HCT116 (cell line): ENCODE measurements at regions not wholly inside any gene's neighbourhood (a gene's known extent, or its start where the extent isn't known, plus 50 kb on each side); places are given as distances from the start of the nearest gene placed in this dataset.
A peak's percentile ranks its signal among the peaks of the same experiment; 100 is the strongest.
"Not testable (repeated sequence)": the region's sequence is repeated elsewhere in the genome, so short reads cannot be mapped to it uniquely, and the experiment has no call there.

ENCODE experiments used
- ATAC-seq: fragments of 200-7000 bp; cut with Tn5 transposase; 2 replicates; pipeline ENCODE4 v1.9.1; 2020; ENCODE audit warnings: mild to moderate bottlenecking, moderate library complexity
- BruUV-seq: library from RNA; stranded (reverse); fragments of 400-500 nt; replicated peaks from 2 replicates; lab custom pipeline; 2021; lab: Mats Ljungman, UMichigan
- CTCF ChIA-PET: fragments of 300-600 bp; sonication (Branson Sonifier 250); formaldehyde crosslinking; loops from one replicate; lab custom pipeline; 2021; ENCODE audit warnings: antibody characterized with exemption; lab: Charles Lee
- POLR2A ChIA-PET: fragments of 300-600, 350-600 bp; sonication (Branson Sonifier 250); formaldehyde crosslinking; loops from one replicate; lab custom pipeline; 2021; ENCODE audit warnings: antibody characterized with exemption; lab: Charles Lee
- RAD21 ChIA-PET, 2 experiments: fragments of 300-600 bp; sonication (Branson Sonifier 250); formaldehyde crosslinking; loops; one replicate each; lab custom pipeline; 2023; ENCODE audit warnings: low total read pairs in 2 of 2; ENCODE audit not compliant: uncharacterized antibody in 2 of 2, unreplicated experiment in 2 of 2, low non-redundant PET in 1 of 2; lab: Charles Lee
- DNase-seq: peaks from one replicate; pipeline ENCODE4 v3.0.0-alpha.2; 2010; ENCODE audit warnings: low read depth, low spot score
- H2AFZ ChIP-seq: fragments of 200-600 bp; shearing (Covaris generic), sonication (generic); 2 replicates; pipeline ENCODE4 v1.6.1; 2017; ENCODE audit warnings: low read depth, mixed run types, mixed read lengths, antibody characterized with exemption, low read length; ENCODE audit not compliant: poor library complexity, severe bottlenecking
- H3K27ac ChIP-seq: 2 replicates; pipeline ENCODE4 v1.5.1; 2012; ENCODE audit warnings: low read depth, low read length
- H3K27me3 ChIP-seq: fragments of 200-600 bp; sonication (generic); 2 replicates; pipeline ENCODE4 v1.6.1; 2016; ENCODE audit warnings: mixed run types, low read length, mixed read lengths; ENCODE audit not compliant: insufficient read depth
- H3K36me3 ChIP-seq, 2 experiments: fragments of 200-500 bp in 1 of 2; fragments of 200-600 bp in 1 of 2; sonication (Bioruptor generic) in 1 of 2; sonication (generic) in 1 of 2; 2 replicates each; pipeline versions ENCODE4 v1.5.1 to v1.6.1; 2014 to 2016; ENCODE audit warnings: low read length in 2 of 2, inconsistent platforms in 1 of 2, mixed read lengths in 1 of 2, mixed run types in 1 of 2; ENCODE audit not compliant: insufficient read depth in 2 of 2, control insufficient read depth in 1 of 2
- H3K4me1 ChIP-seq, 2 experiments: fragments of 200-600 bp in 1 of 2; sonication (generic) in 1 of 2; 2 replicates each; pipeline versions ENCODE4 v1.5.1 to v1.6.1; 2012 to 2017; ENCODE audit warnings: low read length in 2 of 2, inconsistent platforms in 1 of 2, mild to moderate bottlenecking in 1 of 2, mixed read lengths in 1 of 2, mixed run types in 1 of 2, moderate library complexity in 1 of 2; ENCODE audit not compliant: insufficient read depth in 2 of 2, control insufficient read depth in 1 of 2
- H3K4me2 ChIP-seq: fragments of 200-600 bp; sonication (generic); 2 replicates; pipeline ENCODE4 v1.6.1; 2017; ENCODE audit warnings: mixed run types, low read length, mixed read lengths
- H3K4me3 ChIP-seq, 2 experiments: fragments of 200-600 bp in 1 of 2; sonication (generic) in 1 of 2; replicated peaks in 1 of 2; 2 replicates each; pipeline ENCODE4 v1.5.1; 2011 to 2016; ENCODE audit warnings: low read length in 2 of 2, control low read depth in 1 of 2, low read depth in 1 of 2, mild to moderate bottlenecking in 1 of 2, mixed read lengths in 1 of 2, mixed run types in 1 of 2
- H3K79me2 ChIP-seq: fragments of 200-600 bp; sonication (generic); 2 replicates; pipeline ENCODE4 v1.6.1; 2017; ENCODE audit warnings: mild to moderate bottlenecking, mixed run types, low read length, moderate library complexity, mixed read lengths; ENCODE audit not compliant: insufficient read depth
- H3K9ac ChIP-seq: fragments of 200-600 bp; sonication (generic); 2 replicates; pipeline ENCODE4 v1.6.1; 2016; ENCODE audit warnings: low read length, mixed read lengths
- H3K9me2 ChIP-seq: fragments of 200-600 bp; sonication (generic), shearing (Covaris generic); 2 replicates; pipeline ENCODE4 v1.6.1; 2017; ENCODE audit warnings: mixed run types, mild to moderate bottlenecking, moderate library complexity; ENCODE audit not compliant: insufficient read depth
- H3K9me3 ChIP-seq, 2 experiments: fragments of 200-500 bp in 1 of 2; fragments of 200-600 bp in 1 of 2; sonication (Bioruptor generic) in 1 of 2; sonication (generic) in 1 of 2; 2 replicates each; pipeline ENCODE4 v1.6.1; 2014 to 2017; ENCODE audit warnings: low read length in 2 of 2, mixed read lengths in 2 of 2, inconsistent platforms in 1 of 2, low read depth in 1 of 2, mild to moderate bottlenecking in 1 of 2, mixed run types in 1 of 2, moderate library complexity in 1 of 2; ENCODE audit not compliant: control insufficient read depth in 1 of 2, insufficient read depth in 1 of 2
- H4K20me1 ChIP-seq: fragments of 200-600 bp; sonication (generic), shearing (Covaris generic); 2 replicates; pipeline ENCODE4 v1.6.1; 2017; ENCODE audit warnings: mixed run types, mild to moderate bottlenecking, moderate library complexity; ENCODE audit not compliant: insufficient read depth
- CBX3 ChIP-seq: IDR thresholded peaks from 2 replicates; pipeline ENCODE4 v1.6.1; 2012; ENCODE audit warnings: low read depth
- ELF1 ChIP-seq: IDR thresholded peaks from 2 replicates; pipeline ENCODE4 v1.6.1; 2012; ENCODE audit warnings: low read depth, borderline replicate concordance
- JUND ChIP-seq: IDR thresholded peaks from 2 replicates; pipeline ENCODE4 v1.6.1; 2012
- RAD21 ChIP-seq: IDR thresholded peaks from 2 replicates; pipeline ENCODE4 v1.6.1; 2012; ENCODE audit warnings: low read depth, mild to moderate bottlenecking
- TCF7L2 ChIP-seq: IDR thresholded peaks from 2 replicates; pipeline ENCODE4 v1.7.0; 2011; ENCODE audit warnings: borderline replicate concordance, inconsistent platforms; ENCODE audit not compliant: insufficient read depth, insufficient read length; ENCODE audit errors: extremely low read depth
- ZFX ChIP-seq: fragments of 450-650 bp; IDR thresholded peaks from 2 replicates; pipeline ENCODE4 v1.6.1; 2017
- ZNF274 ChIP-seq: fragments of 200-500 bp; sonication (Bioruptor generic); IDR thresholded peaks from 2 replicates; pipeline ENCODE4 v1.6.1; 2014; ENCODE audit warnings: mild to moderate bottlenecking, low read depth, low read length, inconsistent platforms
- intact Hi-C: fragments of 100-400 bp; cut with micrococcal nuclease; formaldehyde crosslinking; loops from 2 replicates; pipeline ENCODE4 v1.10.0; 2022
- TF ChIP-seq, protein P1 (sequence below), 3 experiments: fragments of 200-600 bp in 1 of 3; sonication (generic) in 1 of 3; IDR thresholded peaks in 2 of 3; conservative IDR thresholded peaks in 1 of 3; 2 replicates each; pipeline ENCODE4 v1.5.1; 2012 to 2017; ENCODE audit warnings: low read depth in 2 of 3, low read length in 2 of 3, antibody characterized with exemption in 1 of 3, borderline replicate concordance in 1 of 3, control low read depth in 1 of 3, mild to moderate bottlenecking in 1 of 3, mixed read lengths in 1 of 3, mixed run types in 1 of 3, moderate library complexity in 1 of 3; ENCODE audit not compliant: insufficient read depth in 1 of 3

DNA sequence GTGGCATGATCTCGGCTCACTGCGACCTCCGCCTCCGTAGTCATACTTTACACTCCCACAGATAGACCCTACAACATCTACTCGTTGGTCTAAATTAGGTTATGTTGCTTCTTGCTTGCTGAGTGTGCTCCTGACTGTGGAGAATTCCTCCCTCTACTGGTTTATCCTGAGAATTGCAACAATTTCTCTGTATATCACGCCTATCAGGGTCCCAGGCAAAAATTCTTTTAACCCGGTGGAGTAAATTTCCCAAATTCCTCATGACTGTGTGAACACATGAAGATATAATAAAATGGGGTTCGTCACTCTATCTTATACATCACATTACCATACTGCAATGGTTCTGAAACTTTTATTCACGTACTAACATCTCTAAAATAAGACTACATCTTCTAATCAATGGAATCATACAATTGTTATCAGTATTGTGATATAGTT, 156.7 kb downstream of the EVA1A start:
- Histone ChIP-seq H3K4me1 (no peaks in the 10 kb centered on the region), H3K9me2 (no peaks in the 10 kb centered on the region), H3K27ac (no peak overlapping the region), H2AFZ (no peak overlapping the region), H3K27me3 (peaks cover 47% of the 10 kb centered on the region), H3K36me3 (no peaks in the 10 kb centered on the region), H3K9me3 (no peaks in the 10 kb centered on the region), H3K4me3 (no peak overlapping the region), H3K9ac (no peak overlapping the region), H3K79me2 (no peaks in the 10 kb centered on the region), H3K4me2 (no peak overlapping the region), H4K20me1 (no peaks in the 10 kb centered on the region; the same call in 1 of the 2 replicates)
- intact Hi-C loops, result loop anchor here (1.0 to 2.0 kb wide), 3 partner anchors 339 to 713 kb away; no protein-coding TSS in a partner anchor
- RAD21 ChIA-PET, result no interaction called here
- ATAC-seq, result peak; percentile 89
- peak; percentile 39 for DNase-seq
- BruUV-seq, result no TSS peak
- POLR2A ChIA-PET, result no interaction called here
- CTCF ChIA-PET, result no interaction called here
- TF ChIP-seq, protein P1, sequence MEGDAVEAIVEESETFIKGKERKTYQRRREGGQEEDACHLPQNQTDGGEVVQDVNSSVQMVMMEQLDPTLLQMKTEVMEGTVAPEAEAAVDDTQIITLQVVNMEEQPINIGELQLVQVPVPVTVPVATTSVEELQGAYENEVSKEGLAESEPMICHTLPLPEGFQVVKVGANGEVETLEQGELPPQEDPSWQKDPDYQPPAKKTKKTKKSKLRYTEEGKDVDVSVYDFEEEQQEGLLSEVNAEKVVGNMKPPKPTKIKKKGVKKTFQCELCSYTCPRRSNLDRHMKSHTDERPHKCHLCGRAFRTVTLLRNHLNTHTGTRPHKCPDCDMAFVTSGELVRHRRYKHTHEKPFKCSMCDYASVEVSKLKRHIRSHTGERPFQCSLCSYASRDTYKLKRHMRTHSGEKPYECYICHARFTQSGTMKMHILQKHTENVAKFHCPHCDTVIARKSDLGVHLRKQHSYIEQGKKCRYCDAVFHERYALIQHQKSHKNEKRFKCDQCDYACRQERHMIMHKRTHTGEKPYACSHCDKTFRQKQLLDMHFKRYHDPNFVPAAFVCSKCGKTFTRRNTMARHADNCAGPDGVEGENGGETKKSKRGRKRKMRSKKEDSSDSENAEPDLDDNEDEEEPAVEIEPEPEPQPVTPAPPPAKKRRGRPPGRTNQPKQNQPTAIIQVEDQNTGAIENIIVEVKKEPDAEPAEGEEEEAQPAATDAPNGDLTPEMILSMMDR (IDR thresholded peaks at IDR 0.05 in 2 of 3, conservative IDR thresholded peaks at IDR 0.05 in 1 of 3; ENCODE audit: borderline replicate concordance in 1 of 3, insufficient read depth in 1 of 3, low read depth in 2 of 3, low read length in 2 of 3), result peak; percentile 57 to 70 (median 57); a peak in 5 of 6 replicates
- TF ChIP-seq RAD21, result peak; percentile 72
- TF ChIP-seq TCF7L2, result no peak

DNA sequence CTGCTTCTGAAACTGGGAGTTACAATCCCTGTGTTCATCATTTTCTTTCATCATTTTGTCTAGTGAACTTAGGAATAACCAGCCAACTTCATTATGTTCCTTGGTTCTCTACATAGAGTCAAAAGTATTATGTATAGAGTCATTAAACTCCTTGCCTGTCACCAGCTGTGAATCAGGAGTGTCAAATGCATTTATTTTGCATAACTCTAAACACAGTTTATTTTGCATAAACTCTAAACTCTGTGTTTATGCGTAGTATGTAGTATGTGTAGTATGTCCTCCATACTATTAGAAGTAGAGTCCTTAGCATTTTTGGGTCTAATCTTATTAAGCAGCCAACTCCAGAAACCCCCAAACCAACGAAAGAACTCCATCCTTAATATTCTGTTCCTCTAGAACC, 164.4 kb downstream of the EVA1A start:
- Histone ChIP-seq H3K9ac (no peak overlapping the region), H3K9me2 (no peaks in the 10 kb centered on the region)
- intact Hi-C loops, result no loop called here

DNA sequence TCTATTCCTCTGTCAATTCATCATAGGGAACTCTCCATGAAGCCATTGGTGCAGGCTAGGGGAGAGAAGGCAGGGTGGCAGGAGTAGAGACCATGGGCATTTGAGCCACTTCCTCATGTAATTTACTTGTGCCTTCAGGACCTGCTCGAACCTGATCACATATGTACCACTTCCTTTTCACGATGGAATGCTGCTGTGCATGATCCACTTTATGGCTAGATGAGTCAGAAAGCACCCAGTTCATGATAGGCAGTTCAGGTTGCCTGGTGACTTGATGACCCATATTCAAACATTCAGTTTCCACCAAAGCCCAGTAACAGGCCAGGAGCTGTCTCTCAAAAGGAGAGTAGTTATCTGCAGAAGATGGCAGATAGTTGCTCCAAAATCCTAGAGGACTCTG, 166.0 kb downstream of the EVA1A start:
- H2AFZ ChIP-seq, H3K9me2 ChIP-seq, POLR2A ChIA-PET, H3K9me3 ChIP-seq, intact Hi-C loops, DNase-seq, H3K9ac ChIP-seq, H3K4me1 ChIP-seq, ATAC-seq, H4K20me1 ChIP-seq, H3K36me3 ChIP-seq, RAD21 ChIA-PET, H3K4me3 ChIP-seq, H3K79me2 ChIP-seq, H3K27ac ChIP-seq, H3K4me2 ChIP-seq, BruUV-seq, CTCF ChIA-PET: not testable (repeated sequence)
- peaks cover 15% of the 10 kb centered on the region; the same call in 1 of the 2 replicates for H3K27me3 ChIP-seq

More for the DNA sequence above, 164.4 kb downstream of the EVA1A start:
- Histone ChIP-seq H3K4me2 (no peak overlapping the region), H3K4me3 (no peak overlapping the region), H4K20me1 (no peaks in the 10 kb centered on the region; the same call in 1 of the 2 replicates), H3K9me3 (no peaks in the 10 kb centered on the region), H3K4me1 (no peaks in the 10 kb centered on the region), H3K79me2 (no peaks in the 10 kb centered on the region), H3K36me3 (no peaks in the 10 kb centered on the region), H2AFZ (no peak overlapping the region), H3K27me3 (peaks cover 15% of the 10 kb centered on the region), H3K27ac (no peak overlapping the region)
- BruUV-seq, result no TSS peak
- ATAC-seq, result no peak
- no peak for DNase-seq
- TF ChIP-seq CBX3 (no peak), ZNF274 (no peak), ZFX (no peak), JUND (no peak), ELF1 (no peak)
- RAD21 ChIA-PET, result no interaction called here
- POLR2A ChIA-PET, result no interaction called here
- CTCF ChIA-PET, result no interaction called here
